Upper lobe of left lung (tissue), 4 donors: ENCODE measurements at regions not wholly inside any gene's neighbourhood (a gene's known extent, or its start where the extent isn't known, plus 50 kb on each side); places are given as distances from the start of the nearest gene placed in this dataset.

Experiments used
- CTCF ChIP-seq, 6 experiments: fragments of 450-650 bp in 4 of 6; fragments of 200-600 bp in 2 of 6; sonication (generic) in 2 of 6; IDR thresholded peaks; one replicate each; pipeline ENCODE4 v1.5.1; 2016 to 2019; ENCODE audit warnings: antibody characterized with exemption in 6 of 6
- POLR2AphosphoS5 ChIP-seq, 2 donors: sonication (generic); formaldehyde crosslinking; IDR thresholded peaks; one replicate each; pipeline ENCODE4 v1.5.1; 2017; ENCODE audit warnings: antibody characterized with exemption in 2 of 2

GRCh38 chr2:118726821-118727220, 120.6 kb downstream of the EN1 start:
- TF ChIP-seq POLR2AphosphoS5 (IDR thresholded peaks at IDR 0.05) (no peak), CTCF (IDR thresholded peaks at IDR 0.05) (no peak)
